Embryonic facial prominence (tissue), 1 donor: ENCODE measurements at regions not wholly inside any gene's neighbourhood (a gene's known extent, or its start where the extent isn't known, plus 50 kb on each side); places are given as distances from the start of the nearest gene placed in this dataset.

Experiments
- DNase-seq: peaks from one replicate; pipeline ENCODE4 v3.0.0-alpha.2; 2016; ENCODE audit errors: extremely low spot score

- DNase-seq: no peak
These were observed 632.1 kb upstream of the ALCAM start for GRCh38 chr3:104734627-104735026.

- no peak for DNase-seq
These were observed 631.0 kb upstream of the ALCAM start for GRCh38 chr3:104735691-104736090.

GRCh38 chr3:104738271-104738670 is 628.4 kb upstream of the ALCAM start:
- no peak for DNase-seq

- no peak for DNase-seq
These were observed 625.8 kb upstream of the ALCAM start for GRCh38 chr3:104740874-104741379.

GRCh38 chr3:104742044-104742443 is 624.7 kb upstream of the ALCAM start:
- no peak for DNase-seq

GRCh38 chr3:104745313-104745712 is 621.4 kb upstream of the ALCAM start:
- DNase-seq: no peak

- DNase-seq: no peak
These were observed 620.7 kb upstream of the ALCAM start for GRCh38 chr3:104746056-104746455.

GRCh38 chr3:104750581-104750980 is 616.1 kb upstream of the ALCAM start:
- DNase-seq: no peak

GRCh38 chr3:104755791-104756190 is 610.9 kb upstream of the ALCAM start:
- DNase-seq: no peak

- DNase-seq: no peak
These were observed 603.7 kb upstream of the ALCAM start for GRCh38 chr3:104763007-104763406.

- DNase-seq: no peak
These were observed 602.2 kb upstream of the ALCAM start for GRCh38 chr3:104764496-104764895.

- DNase-seq: no peak
These were observed 597.8 kb upstream of the ALCAM start for GRCh38 chr3:104768886-104769285.

GRCh38 chr3:104779324-104779723 is 587.4 kb upstream of the ALCAM start:
- no peak for DNase-seq

GRCh38 chr3:104781112-104781511 is 585.6 kb upstream of the ALCAM start:
- no peak for DNase-seq

- DNase-seq: no peak
These were observed 580.8 kb upstream of the ALCAM start for GRCh38 chr3:104785947-104786346.

GRCh38 chr3:104787306-104787705 is 579.4 kb upstream of the ALCAM start:
- DNase-seq: no peak

- no peak for DNase-seq
These were observed 577.9 kb upstream of the ALCAM start for GRCh38 chr3:104788807-104789206.

- no peak for DNase-seq
These were observed 575.4 kb upstream of the ALCAM start for GRCh38 chr3:104791331-104791730.

GRCh38 chr3:104796556-104796955 is 570.2 kb upstream of the ALCAM start:
- DNase-seq: no peak

GRCh38 chr3:104805042-104805441 is 561.7 kb upstream of the ALCAM start:
- DNase-seq: no peak

- no peak for DNase-seq
These were observed 561.2 kb upstream of the ALCAM start for GRCh38 chr3:104805508-104805907.

GRCh38 chr3:104810896-104811295 is 555.8 kb upstream of the ALCAM start:
- no peak for DNase-seq

GRCh38 chr3:104816008-104816407 is 550.7 kb upstream of the ALCAM start:
- DNase-seq: no peak

- no peak for DNase-seq
These were observed 550.0 kb upstream of the ALCAM start for GRCh38 chr3:104816716-104817115.

- no peak for DNase-seq
These were observed 547.4 kb upstream of the ALCAM start for GRCh38 chr3:104819333-104819732.
